Stimulated activated CD4-positive, alpha-beta T cell treated with anti-CD3 and anti-CD28 coated beads, TNF-alpha, amount 100 ng/mL, for 48 hours (primary cell): ENCODE measurements at regions not wholly inside any gene's neighbourhood (a gene's known extent, or its start where the extent isn't known, plus 50 kb on each side); places are given as distances from the start of the nearest gene placed in this dataset.

Experiments
- DNase-seq, 3 donors: peaks; one replicate each; pipeline ENCODE4 v3.0.0-alpha.2; 2020; ENCODE audit warnings: low read depth in 3 of 3

DNA sequence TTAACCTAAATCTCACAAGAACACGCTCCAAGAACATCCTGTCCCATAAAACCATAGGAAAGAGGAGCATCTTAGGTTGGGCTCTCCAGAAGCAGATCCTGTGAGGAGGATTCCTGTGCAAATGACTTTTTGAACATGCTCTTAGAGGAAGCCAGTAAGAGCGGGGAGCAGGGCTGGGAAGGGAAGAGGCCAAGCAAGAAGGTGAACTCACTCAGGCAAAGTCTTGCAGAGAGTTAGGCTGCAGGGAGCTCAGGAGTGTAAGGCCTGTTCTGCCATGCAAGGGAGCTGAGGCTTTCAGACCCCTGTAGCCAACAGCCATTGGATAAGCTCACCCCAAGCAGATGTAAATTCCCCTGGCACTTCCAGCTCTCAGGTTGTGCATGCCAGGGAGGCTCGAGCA, 63.6 kb upstream of the LY86 start:
- no peak for DNase-seq

DNA sequence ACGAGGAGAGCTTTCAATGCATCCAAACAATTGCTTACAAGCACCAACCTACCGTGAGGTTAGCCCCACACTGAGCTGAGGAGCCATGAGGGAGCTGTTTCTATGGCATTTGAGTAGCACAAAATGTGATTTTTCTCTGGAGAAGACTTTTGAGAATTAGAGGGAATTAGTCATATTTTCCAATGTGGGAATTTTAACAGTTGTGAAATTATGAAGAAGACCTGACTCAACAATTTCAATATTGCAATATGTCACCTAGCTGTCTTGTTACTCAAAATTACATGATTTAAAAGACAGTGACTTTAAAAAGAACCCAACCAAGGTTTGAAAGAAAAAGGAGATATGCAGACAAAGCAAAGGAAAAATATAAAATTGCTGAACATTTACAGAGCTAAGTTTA, 62.6 kb upstream of the LY86 start:
- no peak for DNase-seq

DNA sequence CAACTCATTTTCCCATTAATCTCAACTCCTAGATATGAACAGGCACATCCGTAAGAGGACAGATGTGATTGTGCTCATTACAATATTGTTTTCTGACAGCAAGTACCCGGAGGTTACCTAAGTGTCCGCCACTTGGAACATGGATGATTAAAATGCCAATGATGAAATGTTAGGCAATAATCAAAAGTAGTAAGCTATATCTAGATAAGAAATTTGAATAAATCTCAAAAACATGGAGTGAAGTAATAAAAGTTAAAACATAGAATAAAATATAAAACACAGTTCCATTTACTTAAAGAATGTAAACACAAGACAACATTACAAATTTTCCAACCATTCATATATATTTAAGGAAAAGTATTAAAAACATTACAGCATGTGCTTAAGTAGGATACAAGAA, 59.2 kb upstream of the LY86 start:
- no peak for DNase-seq

DNA sequence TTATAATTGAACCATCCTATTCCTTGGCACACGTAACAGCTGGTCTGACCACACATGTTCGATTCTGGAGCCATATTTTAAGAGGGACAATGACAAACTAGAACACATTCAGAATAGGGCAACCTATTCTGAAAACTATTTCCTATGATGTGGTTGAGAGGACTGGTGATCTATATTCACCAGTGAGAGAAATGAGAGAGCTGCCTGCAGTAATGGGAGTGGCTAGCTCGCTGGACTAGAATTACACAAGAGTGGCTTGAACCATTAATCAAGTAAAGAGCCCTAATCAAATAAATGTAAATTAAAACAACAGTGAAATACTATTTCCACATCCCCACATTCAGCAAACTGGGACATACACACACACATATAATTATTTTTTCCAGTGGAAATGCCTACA, 55.3 kb upstream of the LY86 start:
- DNase-seq = no peak

DNA sequence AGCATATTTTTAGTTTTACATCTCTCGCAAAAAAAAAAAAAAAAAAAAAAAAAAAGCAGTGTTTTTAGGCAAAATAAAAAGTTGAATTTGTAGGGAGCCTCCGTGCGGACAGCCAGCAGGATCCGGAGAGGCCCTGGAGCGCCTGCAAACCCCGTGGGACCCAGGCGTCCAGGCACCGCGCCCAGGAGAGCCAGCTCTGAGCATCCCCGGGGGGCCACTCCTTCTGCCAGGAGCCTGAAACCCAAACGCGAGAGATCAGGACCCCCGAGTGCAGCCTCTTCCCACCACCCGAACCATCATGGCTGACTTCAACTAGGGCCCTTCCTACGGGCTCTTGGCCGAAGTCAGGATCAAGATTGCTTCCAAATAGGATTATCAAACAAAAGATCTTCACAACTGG, 54.1 kb upstream of the LY86 start:
- DNase-seq = no peak

DNA sequence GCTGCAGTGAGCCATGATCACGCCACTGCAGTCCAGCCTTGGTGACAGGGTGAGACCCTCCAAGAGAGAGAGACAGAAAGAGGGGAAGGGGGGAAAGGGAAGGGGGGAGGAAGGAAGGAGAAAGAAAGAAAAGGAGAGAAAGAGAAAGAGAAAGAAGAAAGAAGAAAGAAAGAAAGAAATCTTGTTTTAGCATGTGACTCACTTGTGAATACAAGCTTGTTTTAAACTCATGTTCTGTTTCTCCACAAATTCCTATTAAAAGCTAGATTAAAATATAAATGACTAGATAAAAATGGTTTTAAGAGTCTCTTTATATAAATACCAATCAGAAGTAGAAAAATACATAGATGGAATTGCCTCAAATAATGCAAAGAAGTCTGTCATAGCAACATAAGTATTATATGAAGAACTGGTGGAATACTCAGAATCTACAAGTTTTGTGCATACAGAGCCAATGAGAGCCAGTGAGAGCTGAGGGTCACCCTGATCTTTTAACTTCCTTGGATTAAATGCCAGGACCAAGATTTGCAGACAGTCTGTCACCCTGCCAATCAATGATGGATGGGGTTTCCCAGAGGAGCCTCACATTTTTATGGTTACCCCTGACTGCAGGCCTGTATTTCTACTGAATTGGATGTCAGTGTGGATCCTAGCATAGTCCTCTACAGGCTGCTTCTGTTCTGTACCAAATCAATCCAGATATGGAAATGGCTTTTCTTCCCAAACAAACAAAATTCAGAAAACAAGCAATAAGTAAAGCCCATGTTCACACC, 50.8 kb upstream of the LY86 start:
- no peak for DNase-seq

DNA sequence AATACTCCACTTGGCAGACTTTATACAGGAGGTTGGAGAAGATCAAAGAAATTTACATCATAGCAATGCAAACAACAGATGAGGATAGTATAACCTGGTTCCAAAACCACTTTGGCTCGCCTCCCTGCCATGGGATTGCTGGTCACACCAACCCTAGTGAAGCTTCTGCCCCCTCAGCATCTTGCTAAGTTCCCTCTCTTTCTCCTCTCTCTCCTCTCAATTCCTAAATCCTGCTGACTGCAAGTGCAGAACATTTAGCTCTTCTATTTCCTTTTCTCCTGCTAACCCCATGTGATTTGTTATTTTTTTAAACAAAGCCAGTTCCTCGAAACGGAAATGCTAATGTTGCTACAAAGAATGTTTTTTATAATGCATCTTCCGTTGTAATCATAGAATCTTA, 50.3 kb upstream of the LY86 start:
- no peak for DNase-seq
